Endothelial cell of umbilical vein (primary cell): ENCODE measurements at regions not wholly inside any gene's neighbourhood (a gene's known extent, or its start where the extent isn't known, plus 50 kb on each side); places are given as distances from the start of the nearest gene placed in this dataset.

Source experiments
- BruUV-seq: library from RNA; stranded (reverse); fragments of 400-500 nt; replicated peaks from 2 replicates; lab custom pipeline; 2021; lab: Mats Ljungman, UMichigan
- CTCF ChIA-PET: fragments of 300-600, 350-600 bp; sonication (Branson Sonifier 250); formaldehyde crosslinking; loops from one replicate; lab custom pipeline; 2021; ENCODE audit warnings: antibody characterized with exemption, inconsistent platforms; lab: Charles Lee
- POLR2A ChIA-PET: fragments of 300-600, 350-600 bp; sonication (Branson Sonifier 250); formaldehyde crosslinking; loops from one replicate; lab custom pipeline; 2021; ENCODE audit warnings: antibody characterized with exemption, inconsistent platforms; lab: Charles Lee
- DNase-seq: peaks from one replicate; pipeline ENCODE4 v3.0.0-alpha.2; 2011; ENCODE audit warnings: low read depth, low spot score
- FAIRE-seq: peaks from 2 replicates; lab custom pipeline; 2011; peaks lifted over from hg19 to GRCh38; lab: Jason Lieb, UNC
- H2AFZ ChIP-seq: 2 replicates; pipeline ENCODE4 v1.6.0; 2012; ENCODE audit warnings: low read depth, low read length, control low read depth, inconsistent platforms
- H3K27ac ChIP-seq: 2 replicates; pipeline ENCODE4 v1.5.1; 2011; ENCODE audit warnings: low read depth, mild to moderate bottlenecking, control low read depth, low read length, moderate library complexity; ENCODE audit not compliant: insufficient read depth
- H3K27me3 ChIP-seq, 2 experiments: 2 replicates each; pipeline versions ENCODE4 v1.6.0 to v1.6.1; 2011; ENCODE audit warnings: low read length in 2 of 2, mixed read lengths in 1 of 2; ENCODE audit not compliant: control insufficient read depth in 2 of 2, insufficient read depth in 2 of 2
- H3K36me3 ChIP-seq, 2 experiments: 2 replicates in 1 of 2; 3 replicates in 1 of 2; pipeline ENCODE4 v1.5.1; 2011; ENCODE audit warnings: low read length in 2 of 2, mild to moderate bottlenecking in 1 of 2, moderate library complexity in 1 of 2; ENCODE audit not compliant: control insufficient read depth in 2 of 2, insufficient read depth in 2 of 2; ENCODE audit errors: extremely low read depth in 1 of 2
- H3K4me1 ChIP-seq: 3 replicates; pipeline ENCODE4 v1.5.1; 2011; ENCODE audit warnings: mild to moderate bottlenecking, low read length; ENCODE audit not compliant: control insufficient read depth, insufficient read depth; ENCODE audit errors: extremely low read depth
- H3K4me2 ChIP-seq: 2 replicates; pipeline ENCODE4 v1.6.1; 2011; ENCODE audit warnings: low read length, control low read depth, mixed read lengths; ENCODE audit not compliant: insufficient read depth
- H3K4me3 ChIP-seq, 3 experiments: fragments of 200-600 bp in 1 of 3; sonication (generic), shearing (Covaris generic) in 1 of 3; replicated peaks in 1 of 3; 2 replicates each; pipeline ENCODE4 v1.5.1; 2011 to 2016; ENCODE audit warnings: control low read depth in 3 of 3, low read length in 3 of 3, mild to moderate bottlenecking in 2 of 3, inconsistent platforms in 1 of 3, low read depth in 1 of 3, moderate library complexity in 1 of 3; ENCODE audit not compliant: insufficient read depth in 1 of 3
- H3K79me2 ChIP-seq: 2 replicates; pipeline ENCODE4 v1.6.0; 2012; ENCODE audit warnings: low read length, inconsistent platforms; ENCODE audit not compliant: control insufficient read depth, insufficient read depth
- H3K9ac ChIP-seq: replicated peaks from 2 replicates; pipeline ENCODE3; 2011; ENCODE audit warnings: low read length, control low read depth; ENCODE audit not compliant: insufficient read depth; ENCODE audit errors: extremely low read depth
- H3K9me1 ChIP-seq: replicated peaks from 3 replicates; pipeline ENCODE4 v1.6.0; 2011; ENCODE audit warnings: mild to moderate bottlenecking, low read length; ENCODE audit not compliant: control insufficient read depth, insufficient read depth; ENCODE audit errors: extremely low read depth
- H3K9me3 ChIP-seq: replicated peaks from 2 replicates; pipeline ENCODE4 v1.5.1; 2012; ENCODE audit warnings: low read length, inconsistent platforms; ENCODE audit not compliant: control insufficient read depth, insufficient read depth
- H4K20me1 ChIP-seq: replicated peaks from 2 replicates; pipeline ENCODE3; 2011; ENCODE audit warnings: mild to moderate bottlenecking, low read length; ENCODE audit not compliant: control insufficient read depth, insufficient read depth; ENCODE audit errors: extremely low read depth
- EZH2 ChIP-seq: IDR thresholded peaks from 2 replicates; pipeline ENCODE4 v1.6.1; 2012; ENCODE audit warnings: borderline replicate concordance, low read depth, mild to moderate bottlenecking, moderate library complexity, low read length, inconsistent platforms; ENCODE audit not compliant: severe bottlenecking
- FOS ChIP-seq: IDR thresholded peaks from 2 replicates; pipeline ENCODE4 v1.6.1; 2011; ENCODE audit warnings: mild to moderate bottlenecking, low read length, moderate library complexity, borderline replicate concordance; ENCODE audit not compliant: insufficient read depth
- GATA2 ChIP-seq: IDR thresholded peaks from 2 replicates; pipeline ENCODE4 v1.7.0; 2011; ENCODE audit warnings: low read depth, mild to moderate bottlenecking, moderate library complexity, mixed read lengths, low read length; ENCODE audit not compliant: insufficient read length, insufficient read depth
- JUN ChIP-seq: IDR thresholded peaks from 2 replicates; pipeline ENCODE4 v1.6.1; 2011; ENCODE audit warnings: borderline replicate concordance, low read depth; ENCODE audit not compliant: insufficient read length, insufficient read depth
- MYC ChIP-seq: IDR thresholded peaks from one replicate; pipeline ENCODE4 v1.6.1; 2011; ENCODE audit warnings: mild to moderate bottlenecking, low read depth, low read length
- POLR2A ChIP-seq: IDR thresholded peaks from 2 replicates; pipeline ENCODE4 v1.6.1; 2012; ENCODE audit warnings: low read depth, mild to moderate bottlenecking, control low read depth, low read length
- POLR2AphosphoS5 ChIP-seq: IDR thresholded peaks from 2 replicates; pipeline ENCODE4 v1.6.1; 2012; ENCODE audit warnings: low read depth, mild to moderate bottlenecking, control low read depth, low read length, moderate library complexity; ENCODE audit not compliant: insufficient read depth
- dilution Hi-C: fragments of 300-500 bp; cut with MboI; formaldehyde crosslinking; loops from one replicate; pipeline ENCODE4 v1.15.0; 2019; ENCODE audit warnings: low sequenced_read_pairs; ENCODE audit not compliant: extremely low pct_ligation_motif_present
- intact Hi-C: fragments of 100-400 bp; cut with micrococcal nuclease; formaldehyde crosslinking; loops from one replicate; pipeline ENCODE4 v1.10.0; 2022
- TF ChIP-seq, protein P1 (sequence below), 2 donors: IDR thresholded peaks; 1 replicate in 1 of 2; 2 replicates in 1 of 2; pipeline ENCODE4 v1.5.1; 2011; ENCODE audit warnings: low read length in 2 of 2, mild to moderate bottlenecking in 2 of 2, moderate library complexity in 2 of 2, control low read depth in 1 of 2, inconsistent platforms in 1 of 2, low read depth in 1 of 2; ENCODE audit not compliant: insufficient read depth in 1 of 2; ENCODE audit errors: extremely low read depth in 1 of 2
- TF ChIP-seq, protein P2 (sequence below): IDR thresholded peaks from 2 replicates; pipeline ENCODE4 v1.6.1; 2011; ENCODE audit not compliant: insufficient read depth, insufficient read length

DNA sequence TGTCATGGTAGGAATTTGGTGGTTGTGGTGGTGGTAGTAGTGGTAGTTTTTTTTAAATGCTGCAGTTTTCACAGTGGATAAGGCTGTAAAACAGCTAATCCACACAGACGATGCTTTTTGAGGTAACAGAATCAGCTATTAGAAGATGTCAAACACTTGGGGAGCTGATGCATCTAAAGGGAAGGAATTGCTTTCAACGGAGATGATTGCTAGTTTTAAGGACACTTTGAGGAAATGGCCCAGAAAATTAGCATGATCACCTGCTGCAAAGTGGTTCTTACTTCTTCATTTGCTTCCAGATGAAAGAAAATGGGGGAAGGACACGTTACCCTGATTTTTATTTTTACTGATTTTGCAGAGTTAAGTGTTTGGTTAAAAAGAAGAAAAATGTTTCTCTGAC, 178.2 kb upstream of the ATP10B start:
- no peaks in the 10 kb centered on the region for H3K36me3 ChIP-seq
- no peak overlapping the region for H3K4me2 ChIP-seq
- no peaks in the 10 kb centered on the region for H3K79me2 ChIP-seq
- H2AFZ ChIP-seq, result no peak overlapping the region
- H3K9me3 ChIP-seq, result peaks cover under 1% of the 10 kb centered on the region
- dilution Hi-C loops (no loop called here), intact Hi-C loops (no loop called here)
- ChIA-PET POLR2A (no interaction called here), CTCF (no interaction called here)
- no peak overlapping the region for H3K9ac ChIP-seq
- H4K20me1 ChIP-seq, result no peaks in the 10 kb centered on the region
- no peaks in the 10 kb centered on the region for H3K9me1 ChIP-seq
- DNase-seq (no peak), FAIRE-seq (no peak)
- BruUV-seq, result no TSS peak
- H3K27me3 ChIP-seq, result no peaks in the 10 kb centered on the region
- H3K4me3 ChIP-seq, result no peak overlapping the region
- no peaks in the 10 kb centered on the region for H3K4me1 ChIP-seq
- TF ChIP-seq FOS, result no peak
- H3K27ac ChIP-seq, result no peak overlapping the region

DNA sequence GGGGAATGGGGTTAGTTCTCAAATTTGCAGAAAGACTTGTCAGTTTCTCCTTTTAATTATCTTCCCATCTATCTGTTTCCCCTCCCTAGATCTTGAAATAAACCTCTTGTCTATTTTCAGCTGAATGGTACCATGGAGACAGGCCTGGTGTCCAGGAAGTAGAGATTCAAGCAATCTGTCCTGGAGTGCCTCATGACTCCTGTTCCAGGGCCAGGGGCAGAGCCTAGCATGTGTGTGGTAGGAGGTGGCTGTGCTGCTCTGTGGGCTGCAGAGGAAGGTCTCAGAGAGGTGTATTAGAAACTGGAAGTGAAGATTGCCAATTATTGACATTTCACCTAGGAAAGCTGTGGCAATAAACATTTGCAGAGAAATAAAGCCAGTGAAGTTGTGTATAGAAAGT, 175.8 kb upstream of the ATP10B start:
- Histone ChIP-seq H3K4me3 (no peak overlapping the region), H3K4me2 (no peak overlapping the region), H2AFZ (no peak overlapping the region), H3K27ac (no peak overlapping the region), H3K79me2 (no peaks in the 10 kb centered on the region), H3K9ac (no peak overlapping the region), H3K27me3 (no peaks in the 10 kb centered on the region), H3K36me3 (no peaks in the 10 kb centered on the region), H3K9me3 (peaks cover 4% of the 10 kb centered on the region), H4K20me1 (no peaks in the 10 kb centered on the region), H3K9me1 (no peaks in the 10 kb centered on the region), H3K4me1 (no peaks in the 10 kb centered on the region)
- DNase-seq (no peak), FAIRE-seq (no peak)
- intact Hi-C loops (no loop called here), dilution Hi-C loops (no loop called here)
- TF ChIP-seq, protein P1, sequence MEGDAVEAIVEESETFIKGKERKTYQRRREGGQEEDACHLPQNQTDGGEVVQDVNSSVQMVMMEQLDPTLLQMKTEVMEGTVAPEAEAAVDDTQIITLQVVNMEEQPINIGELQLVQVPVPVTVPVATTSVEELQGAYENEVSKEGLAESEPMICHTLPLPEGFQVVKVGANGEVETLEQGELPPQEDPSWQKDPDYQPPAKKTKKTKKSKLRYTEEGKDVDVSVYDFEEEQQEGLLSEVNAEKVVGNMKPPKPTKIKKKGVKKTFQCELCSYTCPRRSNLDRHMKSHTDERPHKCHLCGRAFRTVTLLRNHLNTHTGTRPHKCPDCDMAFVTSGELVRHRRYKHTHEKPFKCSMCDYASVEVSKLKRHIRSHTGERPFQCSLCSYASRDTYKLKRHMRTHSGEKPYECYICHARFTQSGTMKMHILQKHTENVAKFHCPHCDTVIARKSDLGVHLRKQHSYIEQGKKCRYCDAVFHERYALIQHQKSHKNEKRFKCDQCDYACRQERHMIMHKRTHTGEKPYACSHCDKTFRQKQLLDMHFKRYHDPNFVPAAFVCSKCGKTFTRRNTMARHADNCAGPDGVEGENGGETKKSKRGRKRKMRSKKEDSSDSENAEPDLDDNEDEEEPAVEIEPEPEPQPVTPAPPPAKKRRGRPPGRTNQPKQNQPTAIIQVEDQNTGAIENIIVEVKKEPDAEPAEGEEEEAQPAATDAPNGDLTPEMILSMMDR (IDR thresholded peaks at IDR 0.05; ENCODE audit: extremely low read depth in 1 of 2, insufficient read depth in 1 of 2, low read depth in 1 of 2, low read length in 2 of 2), result no peak
- TF ChIP-seq FOS, result no peak
- TF ChIP-seq POLR2AphosphoS5, result no peak
- TF ChIP-seq MYC, result no peak
- no peak for TF ChIP-seq EZH2
- TF ChIP-seq JUN, result no peak
- no peak for TF ChIP-seq POLR2A
- TF ChIP-seq, protein P2, sequence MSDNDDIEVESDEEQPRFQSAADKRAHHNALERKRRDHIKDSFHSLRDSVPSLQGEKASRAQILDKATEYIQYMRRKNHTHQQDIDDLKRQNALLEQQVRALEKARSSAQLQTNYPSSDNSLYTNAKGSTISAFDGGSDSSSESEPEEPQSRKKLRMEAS, result no peak
- TF ChIP-seq GATA2, result no peak
- CTCF ChIA-PET, result no interaction called here
- BruUV-seq, result no TSS peak
- POLR2A ChIA-PET, result no interaction called here
